ENCODE measurements at regions not wholly inside any gene's neighbourhood (a gene's known extent, or its start where the extent isn't known, plus 50 kb on each side); places are given as distances from the start of the nearest gene placed in this dataset.

- DNase-seq (ENCODE audit: low read depth): peak; percentile 46
Measured at GRCh38 chr14:32004300-32004699, 72.8 kb upstream of the ARHGAP5 start.

GRCh38 chr14:32005628-32006027 is 71.5 kb upstream of the ARHGAP5 start:
- DNase-seq (ENCODE audit: low read depth): no peak

- DNase-seq (ENCODE audit: low read depth): no peak
Measured at GRCh38 chr14:32006263-32007110, 70.6 kb upstream of the ARHGAP5 start.

GRCh38 chr14:32007755-32008362 is 69.2 kb upstream of the ARHGAP5 start:
- no peak for DNase-seq (ENCODE audit: low read depth)

- no peak for DNase-seq (ENCODE audit: low read depth)
Measured at GRCh38 chr14:32008602-32009193, 68.4 kb upstream of the ARHGAP5 start.

- DNase-seq (ENCODE audit: low read depth): no peak
Measured at GRCh38 chr14:32009221-32009975, 67.7 kb upstream of the ARHGAP5 start.

- DNase-seq (ENCODE audit: low read depth): no peak
Measured at GRCh38 chr14:32009976-32010581, 67.0 kb upstream of the ARHGAP5 start.

GRCh38 chr14:32010604-32011125 is 66.4 kb upstream of the ARHGAP5 start:
- peak; percentile 78 for DNase-seq (ENCODE audit: low read depth)

- DNase-seq (ENCODE audit: low read depth): no peak
Measured at GRCh38 chr14:32011225-32011624, 65.9 kb upstream of the ARHGAP5 start.

GRCh38 chr14:32012062-32012461 is 65.0 kb upstream of the ARHGAP5 start:
- DNase-seq (ENCODE audit: low read depth): no peak

- no peak for DNase-seq (ENCODE audit: low read depth)
Measured at GRCh38 chr14:32012571-32012970, 64.5 kb upstream of the ARHGAP5 start.

GRCh38 chr14:32013083-32013482 is 64.0 kb upstream of the ARHGAP5 start:
- no peak for DNase-seq (ENCODE audit: low read depth)

- DNase-seq (ENCODE audit: low read depth): no peak
Measured at GRCh38 chr14:32014057-32014456, 63.0 kb upstream of the ARHGAP5 start.

- DNase-seq (ENCODE audit: low read depth): no peak
Measured at GRCh38 chr14:32014498-32014897, 62.6 kb upstream of the ARHGAP5 start.

GRCh38 chr14:32015166-32015565 is 61.9 kb upstream of the ARHGAP5 start:
- no peak for DNase-seq (ENCODE audit: low read depth)

- DNase-seq (ENCODE audit: low read depth): no peak
Measured at GRCh38 chr14:32017587-32017986, 59.5 kb upstream of the ARHGAP5 start.

- no peak for DNase-seq (ENCODE audit: low read depth)
Measured at GRCh38 chr14:32018391-32019092, 58.6 kb upstream of the ARHGAP5 start.

- no peak for DNase-seq (ENCODE audit: low read depth)
Measured at GRCh38 chr14:32019276-32019675, 57.8 kb upstream of the ARHGAP5 start.

GRCh38 chr14:32020882-32021281 is 56.2 kb upstream of the ARHGAP5 start:
- no peak for DNase-seq (ENCODE audit: low read depth)

- DNase-seq (ENCODE audit: low read depth): no peak
Measured at GRCh38 chr14:32021341-32021740, 55.8 kb upstream of the ARHGAP5 start.

GRCh38 chr14:32022525-32022924 is 54.6 kb upstream of the ARHGAP5 start:
- DNase-seq (ENCODE audit: low read depth): no peak

Measured in EH (cell line).